Activated T-cell treated with anti-CD3 and anti-CD28 coated beads, Interleukin-2, amount 50 U/mL, for 4 hours (primary cell): ENCODE measurements at regions not wholly inside any gene's neighbourhood (a gene's known extent, or its start where the extent isn't known, plus 50 kb on each side); places are given as distances from the start of the nearest gene placed in this dataset.
"Not testable (repeated sequence)": the region's sequence is repeated elsewhere in the genome, so short reads cannot be mapped to it uniquely, and the experiment has no call there.

Experiments used
- ATAC-seq, 2 donors: fragments of 200-7000 bp; cut with Tn5 transposase; one replicate each; pipeline ENCODE4 v1.10.0; 2021
- DNase-seq: peaks from one replicate; pipeline ENCODE4 v3.0.0-alpha.2; 2020
- H3K27me3 Mint-ChIP-seq: one replicate; pipeline ENCODE4 v1.8.0; 2021; ENCODE audit warnings: low read depth, mixed read lengths
- H3K36me3 Mint-ChIP-seq: one replicate; pipeline ENCODE4 v1.8.0; 2022; ENCODE audit warnings: mixed read lengths; ENCODE audit not compliant: insufficient read depth
- H3K4me1 Mint-ChIP-seq: one replicate; pipeline ENCODE4 v1.8.0; 2021; ENCODE audit warnings: low read depth, mixed read lengths
- H3K4me3 Mint-ChIP-seq: one replicate; pipeline ENCODE4 v1.8.0; 2021; ENCODE audit warnings: mild to moderate bottlenecking, moderate library complexity, mixed read lengths
- H3K9me3 Mint-ChIP-seq: one replicate; pipeline ENCODE4 v1.8.0; 2021; ENCODE audit warnings: mixed read lengths

DNA sequence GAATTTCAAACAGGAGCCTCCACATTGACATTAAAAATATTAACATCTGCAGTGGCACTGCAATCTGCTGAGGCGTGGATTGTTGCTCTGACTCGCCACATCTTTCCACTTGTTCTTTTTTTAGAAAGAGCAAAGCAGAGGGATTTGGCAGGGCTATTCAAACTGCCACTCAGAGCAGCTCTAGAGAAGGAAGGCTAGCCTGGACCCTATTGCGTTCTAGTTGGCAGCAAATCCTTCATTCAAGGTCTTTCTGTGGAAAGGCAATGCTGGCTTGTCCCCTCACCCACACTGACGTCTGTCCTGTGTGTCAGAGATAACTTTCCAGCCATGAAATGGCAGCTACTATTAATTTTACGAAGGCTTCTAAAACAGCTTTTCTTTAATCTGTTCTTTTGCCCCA, 483.2 kb upstream of the SGO1 start:
- no peak for DNase-seq

GRCh38 chr3:20668411-20668810, 482.4 kb upstream of the SGO1 start:
- no peaks in the 10 kb centered on the region for H3K27me3 Mint-ChIP-seq
- peaks cover 3% of the 10 kb centered on the region for H3K9me3 Mint-ChIP-seq
- H3K4me3 Mint-ChIP-seq: no peak overlapping the region
- no peak for ATAC-seq
- no peak for DNase-seq
- H3K4me1 Mint-ChIP-seq: no peaks in the 10 kb centered on the region
- no peaks in the 10 kb centered on the region for H3K36me3 Mint-ChIP-seq

More for the DNA sequence above, 483.2 kb upstream of the SGO1 start:
- Mint-ChIP-seq H3K4me3 (no peak overlapping the region), H3K9me3 (peaks cover 9% of the 10 kb centered on the region), H3K27me3 (no peaks in the 10 kb centered on the region), H3K4me1 (no peaks in the 10 kb centered on the region), H3K36me3 (no peaks in the 10 kb centered on the region)
- ATAC-seq: no peak

DNA sequence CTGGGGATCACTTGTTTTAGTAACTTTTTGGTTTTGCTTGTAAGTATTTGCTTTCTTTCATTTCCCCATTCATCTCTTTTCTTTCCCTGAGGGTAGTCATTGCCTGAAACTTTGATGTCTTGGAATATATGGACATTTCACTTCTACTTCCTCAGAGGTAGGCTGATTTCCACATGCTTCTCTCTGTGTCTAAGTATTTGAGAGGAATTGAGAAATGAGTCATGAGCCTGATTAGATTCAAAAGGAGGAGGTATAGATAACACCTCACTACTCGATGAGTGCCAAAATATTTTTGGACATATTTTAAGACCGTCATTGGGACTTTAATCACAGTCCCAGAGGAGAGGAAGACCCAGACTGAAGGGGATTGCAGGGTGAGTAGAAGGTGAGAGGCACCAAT, 480.1 kb upstream of the SGO1 start:
- ATAC-seq (no peak), DNase-seq (no peak)
- Mint-ChIP-seq H3K36me3 (no peaks in the 10 kb centered on the region), H3K27me3 (no peaks in the 10 kb centered on the region), H3K4me3 (no peak overlapping the region), H3K4me1 (no peaks in the 10 kb centered on the region), H3K9me3 (peaks cover 7% of the 10 kb centered on the region)

- DNase-seq (no peak), ATAC-seq (no peak)
- peaks cover 23% of the 10 kb centered on the region for H3K9me3 Mint-ChIP-seq
- H3K4me1 Mint-ChIP-seq: no peaks in the 10 kb centered on the region
- no peaks in the 10 kb centered on the region for H3K36me3 Mint-ChIP-seq
- no peak overlapping the region for H3K4me3 Mint-ChIP-seq
- H3K27me3 Mint-ChIP-seq: no peaks in the 10 kb centered on the region
These were observed 472.5 kb upstream of the SGO1 start for GRCh38 chr3:20658491-20658890.

DNA sequence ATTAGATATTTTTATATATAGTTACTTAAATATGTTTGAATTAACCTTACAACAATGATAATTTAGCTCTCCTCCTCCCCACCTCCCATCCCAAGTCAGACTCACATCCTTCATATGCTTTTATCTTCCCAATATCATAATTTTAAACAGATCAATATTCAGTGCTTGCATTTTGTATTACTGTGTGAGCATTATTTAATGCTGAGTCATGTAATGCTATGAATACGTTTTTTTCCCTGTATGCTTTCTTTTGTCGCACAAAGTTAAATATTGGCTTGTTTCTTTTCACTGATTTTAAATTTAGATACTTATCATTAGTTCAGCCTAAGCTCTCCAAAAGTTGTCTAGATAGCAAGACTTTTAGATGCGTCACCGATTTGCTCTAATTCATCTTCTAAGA, 471.6 kb upstream of the SGO1 start:
- no peaks in the 10 kb centered on the region for H3K36me3 Mint-ChIP-seq

GRCh38 chr3:20652231-20652986, 466.4 kb upstream of the SGO1 start:
- no peaks in the 10 kb centered on the region for H3K27me3 Mint-ChIP-seq
- no peak for DNase-seq
- ATAC-seq: no peak
- H3K4me3 Mint-ChIP-seq: no peak overlapping the region
- H3K9me3 Mint-ChIP-seq: peaks cover 17% of the 10 kb centered on the region
- no peaks in the 10 kb centered on the region for H3K36me3 Mint-ChIP-seq
- H3K4me1 Mint-ChIP-seq: no peaks in the 10 kb centered on the region

More for the DNA sequence above, 471.6 kb upstream of the SGO1 start:
- Mint-ChIP-seq H3K4me3 (no peak overlapping the region), H3K4me1 (no peaks in the 10 kb centered on the region), H3K27me3 (no peaks in the 10 kb centered on the region), H3K9me3 (peaks cover 25% of the 10 kb centered on the region)
- no peak for ATAC-seq
- DNase-seq: no peak

GRCh38 chr3:20648921-20649381, 462.9 kb upstream of the SGO1 start:
- no peak for DNase-seq
- Mint-ChIP-seq H3K4me3 (no peak overlapping the region), H3K4me1 (no peaks in the 10 kb centered on the region), H3K27me3 (no peaks in the 10 kb centered on the region), H3K9me3 (peaks cover 12% of the 10 kb centered on the region), H3K36me3 (no peaks in the 10 kb centered on the region)
- no peak for ATAC-seq

- Mint-ChIP-seq H3K4me1 (no peaks in the 10 kb centered on the region), H3K27me3 (no peaks in the 10 kb centered on the region)
- no peak for ATAC-seq
These were observed 462.3 kb upstream of the SGO1 start for GRCh38 chr3:20648294-20648693.

GRCh38 chr3:20646425-20646824, 460.4 kb upstream of the SGO1 start:
- Mint-ChIP-seq H3K9me3 (peaks cover 8% of the 10 kb centered on the region), H3K4me1 (no peaks in the 10 kb centered on the region), H3K27me3 (no peaks in the 10 kb centered on the region), H3K36me3 (no peaks in the 10 kb centered on the region), H3K4me3 (no peak overlapping the region)
- DNase-seq (no peak), ATAC-seq (no peak)

More at GRCh38 chr3:20648294-20648693, 462.3 kb upstream of the SGO1 start:
- Mint-ChIP-seq H3K9me3 (peaks cover 11% of the 10 kb centered on the region), H3K4me3 (no peak overlapping the region), H3K36me3 (no peaks in the 10 kb centered on the region)
- no peak for DNase-seq

DNA sequence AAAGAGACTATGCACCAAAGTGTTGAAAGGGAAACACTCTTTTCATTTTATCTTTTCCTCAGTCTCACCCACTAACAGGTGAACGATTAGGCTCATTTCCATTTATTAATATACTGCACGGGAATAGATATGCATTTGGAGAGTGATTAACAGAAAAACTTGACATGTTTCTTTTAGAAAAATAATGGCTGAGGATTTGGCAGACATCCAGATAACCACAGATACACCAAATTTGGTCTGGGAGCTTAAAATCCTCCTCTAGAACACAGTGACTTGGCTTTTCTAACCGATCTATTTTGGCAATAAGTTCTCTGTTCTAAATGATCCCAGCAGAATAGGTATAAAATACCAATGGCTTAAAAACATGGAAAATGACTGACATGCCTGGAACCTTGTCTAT, 459.3 kb upstream of the SGO1 start:
- Mint-ChIP-seq H3K4me3 (no peak overlapping the region), H3K9me3 (peaks cover 8% of the 10 kb centered on the region), H3K36me3 (no peaks in the 10 kb centered on the region), H3K27me3 (no peaks in the 10 kb centered on the region), H3K4me1 (no peaks in the 10 kb centered on the region)
- DNase-seq: no peak
- no peak for ATAC-seq

DNA sequence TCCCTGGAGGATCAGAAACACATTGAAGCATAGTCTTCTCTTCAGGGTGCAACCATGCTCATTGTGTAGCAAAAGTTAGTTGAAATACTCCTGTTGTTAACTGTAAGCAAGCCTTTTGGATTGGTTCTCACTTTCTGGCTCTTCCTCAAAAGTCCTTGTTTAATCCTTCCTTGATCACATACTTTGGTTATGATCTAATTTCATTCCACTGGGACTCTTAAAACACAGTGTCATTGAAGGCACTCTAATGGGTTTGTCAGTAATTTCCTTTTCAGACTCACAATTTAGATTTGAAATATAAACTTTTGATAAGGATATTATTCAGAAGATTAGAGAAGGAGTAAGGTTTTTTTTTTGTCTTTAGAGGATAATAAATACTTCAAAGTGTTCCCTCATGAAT, 451.7 kb upstream of the SGO1 start:
- ATAC-seq: no peak
- no peaks in the 10 kb centered on the region for H3K4me1 Mint-ChIP-seq
- peaks cover 5% of the 10 kb centered on the region for H3K9me3 Mint-ChIP-seq
- DNase-seq: no peak
- no peaks in the 10 kb centered on the region for H3K36me3 Mint-ChIP-seq
- no peak overlapping the region for H3K4me3 Mint-ChIP-seq
- no peaks in the 10 kb centered on the region for H3K27me3 Mint-ChIP-seq

DNA sequence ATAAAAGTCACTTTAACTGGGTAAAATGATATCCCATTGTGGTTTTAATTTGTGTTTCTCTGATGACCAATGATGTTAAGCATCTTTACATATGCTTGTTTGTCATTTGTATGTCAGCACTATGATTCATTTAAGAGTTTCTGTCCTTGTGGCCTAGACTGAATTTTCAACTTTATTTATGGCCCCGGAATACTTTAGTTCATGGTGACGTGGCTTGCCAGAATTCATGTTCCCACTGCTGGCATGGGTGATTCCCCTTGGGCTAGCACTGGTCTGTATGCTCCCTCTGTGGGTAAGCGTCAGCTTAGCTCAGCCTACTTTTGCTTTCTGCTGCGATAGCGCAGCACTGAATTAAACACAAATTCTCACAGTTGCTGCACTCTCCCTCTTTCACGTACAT, 436.3 kb upstream of the SGO1 start:
- no peaks in the 10 kb centered on the region for H3K4me1 Mint-ChIP-seq
- ATAC-seq: no peak
- DNase-seq: no peak
- no peaks in the 10 kb centered on the region for H3K27me3 Mint-ChIP-seq
- no peaks in the 10 kb centered on the region for H3K36me3 Mint-ChIP-seq
- no peak overlapping the region for H3K4me3 Mint-ChIP-seq
- H3K9me3 Mint-ChIP-seq: peaks cover 19% of the 10 kb centered on the region

GRCh38 chr3:20618621-20619020, 432.6 kb upstream of the SGO1 start:
- not testable (repeated sequence) for H3K4me3 Mint-ChIP-seq, ATAC-seq, H3K36me3 Mint-ChIP-seq, DNase-seq, H3K4me1 Mint-ChIP-seq, H3K27me3 Mint-ChIP-seq
- H3K9me3 Mint-ChIP-seq: peaks cover 34% of the 10 kb centered on the region

DNA sequence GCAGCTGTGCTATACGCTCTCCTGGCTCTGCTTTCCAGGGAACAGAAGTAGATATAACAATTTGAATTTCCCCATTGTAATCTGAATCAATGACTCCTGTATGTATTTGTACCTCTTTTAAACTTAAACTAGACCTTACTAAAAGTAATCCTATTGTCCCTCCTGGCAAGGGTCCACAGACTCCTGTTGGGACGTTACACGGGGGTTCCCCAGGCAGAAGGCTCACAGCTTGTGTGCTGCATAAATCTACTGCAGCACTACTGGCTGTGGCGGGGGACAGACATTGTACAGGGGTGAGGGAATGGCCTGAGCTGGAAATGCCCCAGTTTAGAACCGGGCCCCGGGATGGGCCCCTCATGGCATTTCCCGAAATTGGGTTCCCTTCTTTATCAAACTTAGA, 432.2 kb upstream of the SGO1 start:
- not testable (repeated sequence) for H3K4me3 Mint-ChIP-seq, ATAC-seq, H3K27me3 Mint-ChIP-seq, H3K4me1 Mint-ChIP-seq, DNase-seq, H3K36me3 Mint-ChIP-seq
- H3K9me3 Mint-ChIP-seq: peaks cover 35% of the 10 kb centered on the region

DNA sequence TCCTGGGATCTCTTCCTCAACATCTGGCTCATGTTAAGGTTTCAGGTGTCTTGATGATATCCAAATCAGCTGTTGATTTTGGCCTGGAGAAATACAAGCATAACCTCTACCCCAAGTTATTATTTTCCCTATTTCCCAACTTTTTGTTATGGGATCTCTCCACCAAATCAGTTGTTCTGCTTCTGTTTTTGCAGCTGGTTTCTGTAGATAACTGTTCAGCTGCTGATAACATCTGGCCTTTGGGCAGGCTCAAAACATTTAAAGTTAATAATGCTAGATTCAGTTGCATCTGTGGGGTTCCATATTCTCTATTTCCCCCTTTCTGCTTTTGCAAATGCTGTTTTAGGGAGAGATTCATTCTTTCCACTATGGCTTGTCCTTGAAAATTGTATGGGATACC, 430.0 kb upstream of the SGO1 start:
- peaks cover 47% of the 10 kb centered on the region for H3K9me3 Mint-ChIP-seq
- not testable (repeated sequence) for ATAC-seq, H3K36me3 Mint-ChIP-seq, DNase-seq, H3K4me3 Mint-ChIP-seq, H3K27me3 Mint-ChIP-seq, H3K4me1 Mint-ChIP-seq
